PC-3 (cell line): ENCODE measurements at regions not wholly inside any gene's neighbourhood (a gene's known extent, or its start where the extent isn't known, plus 50 kb on each side); places are given as distances from the start of the nearest gene placed in this dataset.

Experiments used
- ATAC-seq: fragments of 200-7000 bp; cut with Tn5 transposase; 2 replicates; pipeline ENCODE4 v1.9.1; 2020; ENCODE audit warnings: mild to moderate bottlenecking, moderate library complexity
- BruUV-seq: library from RNA; stranded (reverse); fragments of 400-500 nt; replicated peaks from 2 replicates; lab custom pipeline; 2021; lab: Mats Ljungman, UMichigan
- CTCF ChIA-PET: fragments of 300-600 bp; sonication (Branson Sonifier 250); formaldehyde crosslinking; loops from one replicate; lab custom pipeline; 2022; ENCODE audit warnings: antibody characterized with exemption; lab: Charles Lee
- POLR2A ChIA-PET: fragments of 300-600 bp; sonication (Branson Sonifier 250); formaldehyde crosslinking; loops from one replicate; lab custom pipeline; 2022; ENCODE audit warnings: antibody characterized with exemption; ENCODE audit not compliant: unreplicated experiment; lab: Charles Lee
- DNase-seq: peaks from one replicate; pipeline ENCODE4 v3.0.0-alpha.2; 2015
- H2AFZ ChIP-seq: fragments of 300-600 bp; sonication (generic); 2 replicates; pipeline ENCODE4 v1.6.0; 2016; ENCODE audit warnings: antibody characterized with exemption, low read length
- H3F3A ChIP-seq: fragments of 300-600 bp; sonication (generic); one replicate; pipeline ENCODE4 v1.6.0; 2017; ENCODE audit warnings: antibody characterized with exemption, low read length, control low read depth, mild to moderate bottlenecking; ENCODE audit not compliant: unreplicated experiment
- H3K27ac ChIP-seq: fragments of 300-600 bp; sonication (generic); 2 replicates; pipeline ENCODE4 v1.5.1; 2016; ENCODE audit warnings: mild to moderate bottlenecking, low read length
- H3K27me3 ChIP-seq: fragments of 300-600 bp; sonication (generic); 2 replicates; pipeline ENCODE4 v1.6.1; 2016; ENCODE audit warnings: low read length, mixed read lengths
- H3K36me3 ChIP-seq: fragments of 300-600 bp; sonication (generic); 2 replicates; pipeline ENCODE4 v1.6.1; 2016; ENCODE audit warnings: low read depth, mixed run types, low read length, mixed read lengths
- H3K4me1 ChIP-seq: fragments of 300-600 bp; sonication (generic); 2 replicates; pipeline ENCODE4 v1.5.1; 2016; ENCODE audit warnings: low read length; ENCODE audit not compliant: insufficient read depth
- H3K4me2 ChIP-seq: fragments of 300-600 bp; sonication (generic); 2 replicates; pipeline ENCODE4 v1.6.0; 2016; ENCODE audit warnings: low read length
- H3K4me3 ChIP-seq: fragments of 300-600 bp; sonication (generic); 2 replicates; pipeline ENCODE4 v1.5.1; 2016; ENCODE audit warnings: mild to moderate bottlenecking, low read length, mixed read lengths
- H3K79me2 ChIP-seq: fragments of 300-600 bp; sonication (generic); 2 replicates; pipeline ENCODE4 v1.6.1; 2017; ENCODE audit warnings: low read length, mixed read lengths
- H3K9ac ChIP-seq: fragments of 300-600 bp; sonication (generic); 2 replicates; pipeline ENCODE4 v1.6.0; 2016; ENCODE audit warnings: mild to moderate bottlenecking, low read length
- H3K9me2 ChIP-seq: fragments of 300-600 bp; sonication (generic); replicated peaks from 2 replicates; pipeline ENCODE4 v1.6.1; 2016; ENCODE audit warnings: mixed run types, low read length, mixed read lengths
- H3K9me3 ChIP-seq: fragments of 300-600 bp; sonication (generic); 2 replicates; pipeline ENCODE4 v1.6.1; 2016; ENCODE audit warnings: low read length, mixed read lengths
- H4K20me1 ChIP-seq: fragments of 300-600 bp; sonication (generic); 2 replicates; pipeline ENCODE4 v1.6.1; 2016; ENCODE audit warnings: low read length, mixed read lengths
- CTCF ChIP-seq: fragments of 300-600 bp; sonication (generic); conservative IDR thresholded peaks from 2 replicates; pipeline ENCODE4 v1.5.1; 2017; ENCODE audit warnings: antibody characterized with exemption, low read depth, mild to moderate bottlenecking, low read length
- EZH2 ChIP-seq: fragments of 300-600 bp; sonication (generic); IDR thresholded peaks from one replicate; pipeline ENCODE4 v1.6.1; 2017; ENCODE audit warnings: antibody characterized with exemption, mild to moderate bottlenecking, low read length; ENCODE audit not compliant: unreplicated experiment
- EZH2phosphoT487 ChIP-seq: fragments of 300-600 bp; sonication (generic); IDR thresholded peaks from 2 replicates; pipeline ENCODE4 v1.6.1; 2018; ENCODE audit warnings: mild to moderate bottlenecking, antibody characterized with exemption, low read length, borderline replicate concordance
- intact Hi-C: fragments of 100-400 bp; cut with micrococcal nuclease; formaldehyde crosslinking; loops from 2 replicates; pipeline ENCODE4 v1.9.0; 2023

DNA sequence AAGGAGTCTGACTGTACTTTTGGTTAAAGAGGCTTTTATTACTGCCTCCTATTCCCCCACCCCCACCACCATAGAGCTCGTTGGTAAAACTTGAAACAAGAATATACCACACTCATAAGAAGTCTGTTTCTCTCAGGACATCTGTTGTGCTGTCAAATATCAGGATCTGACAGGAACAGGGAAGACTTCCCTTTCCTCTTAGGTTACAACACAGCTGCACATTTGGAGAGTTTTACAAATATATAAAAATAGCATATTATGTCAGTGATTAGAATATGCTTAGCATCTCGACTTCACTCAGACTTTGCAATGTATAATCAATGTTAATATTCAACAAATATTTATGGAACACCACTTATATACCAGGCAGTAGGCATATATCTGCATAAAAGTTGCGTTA, 439.6 kb upstream of the REG3G start:
- no peak overlapping the region for H2AFZ ChIP-seq

DNA sequence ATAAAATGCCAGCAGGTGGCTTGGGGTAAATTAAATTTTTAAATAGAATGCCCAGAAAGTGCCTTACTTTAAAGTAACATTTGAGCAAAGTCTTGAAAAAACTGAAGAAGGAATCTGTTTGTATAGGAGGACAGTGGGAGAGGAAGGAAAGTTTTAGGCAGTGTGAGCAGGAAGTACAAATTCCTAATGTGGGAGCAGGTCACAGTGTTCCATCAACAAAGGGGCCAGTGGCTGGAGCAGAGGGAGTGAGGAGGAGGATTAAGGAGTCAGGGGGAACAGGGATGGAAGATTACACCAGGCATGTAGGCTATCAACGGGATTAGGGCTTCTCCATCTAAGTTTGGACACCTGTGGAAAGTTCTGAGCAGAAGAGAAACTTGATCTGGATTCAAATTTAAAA, 439.2 kb upstream of the REG3G start:
- Histone ChIP-seq H3K4me1 (no peaks in the 10 kb centered on the region), H3K9me3 (peaks cover 3% of the 10 kb centered on the region; the same call in 1 of the 2 replicates), H3F3A (no peaks in the 10 kb centered on the region), H3K4me2 (no peak overlapping the region), H3K27ac (no peak overlapping the region), H3K9me2 (no peaks in the 10 kb centered on the region), H3K4me3 (no peak overlapping the region), H2AFZ (no peak overlapping the region), H3K27me3 (no peaks in the 10 kb centered on the region), H3K79me2 (no peaks in the 10 kb centered on the region), H3K36me3 (no peaks in the 10 kb centered on the region), H4K20me1 (no peaks in the 10 kb centered on the region), H3K9ac (no peak overlapping the region)
- no peak for TF ChIP-seq EZH2
- TF ChIP-seq CTCF, result no peak
- no peak for TF ChIP-seq EZH2phosphoT487
- ATAC-seq, result no peak
- ChIA-PET POLR2A (no interaction called here), CTCF (no interaction called here)
- BruUV-seq, result no TSS peak
- no peak for DNase-seq
- intact Hi-C loops, result no loop called here

More for the DNA sequence above, 439.6 kb upstream of the REG3G start:
- H3F3A ChIP-seq, result no peaks in the 10 kb centered on the region
- no peaks in the 10 kb centered on the region for H3K79me2 ChIP-seq
- no peak for TF ChIP-seq EZH2phosphoT487
- TF ChIP-seq CTCF, result no peak
- TF ChIP-seq EZH2, result no peak
- H3K27ac ChIP-seq, result no peak overlapping the region
- intact Hi-C loops, result no loop called here
- H3K27me3 ChIP-seq, result no peaks in the 10 kb centered on the region
- DNase-seq (no peak), ATAC-seq (no peak)
- no peak overlapping the region for H3K4me3 ChIP-seq
- no peak overlapping the region for H3K9ac ChIP-seq
- ChIA-PET CTCF (no interaction called here), POLR2A (no interaction called here)
- H3K9me2 ChIP-seq, result no peaks in the 10 kb centered on the region
- no peak overlapping the region for H3K4me2 ChIP-seq
- no peaks in the 10 kb centered on the region for H4K20me1 ChIP-seq
- H3K4me1 ChIP-seq, result no peaks in the 10 kb centered on the region
- H3K36me3 ChIP-seq, result no peaks in the 10 kb centered on the region
- BruUV-seq, result no TSS peak
- peaks cover 5% of the 10 kb centered on the region; the same call in 1 of the 2 replicates for H3K9me3 ChIP-seq

GRCh38 chr2:78589871-78590270, 435.6 kb upstream of the REG3G start:
- DNase-seq (no peak), ATAC-seq (no peak)
- Histone ChIP-seq H3K9me2 (no peaks in the 10 kb centered on the region), H3K9ac (no peak overlapping the region), H3K4me1 (no peaks in the 10 kb centered on the region), H3K9me3 (no peaks in the 10 kb centered on the region; the same call in 1 of the 2 replicates), H3K79me2 (no peaks in the 10 kb centered on the region), H4K20me1 (no peaks in the 10 kb centered on the region), H3K36me3 (no peaks in the 10 kb centered on the region), H3K27ac (no peak overlapping the region), H3K4me2 (no peak overlapping the region), H3K4me3 (no peak overlapping the region), H3F3A (no peaks in the 10 kb centered on the region), H3K27me3 (no peaks in the 10 kb centered on the region), H2AFZ (no peak overlapping the region)
- ChIA-PET CTCF (no interaction called here), POLR2A (no interaction called here)
- intact Hi-C loops, result no loop called here
- TF ChIP-seq CTCF (no peak), EZH2 (no peak), EZH2phosphoT487 (no peak)
- BruUV-seq, result no TSS peak
